Ectodermal cell (in vitro differentiated cells): ENCODE measurements at regions not wholly inside any gene's neighbourhood (a gene's known extent, or its start where the extent isn't known, plus 50 kb on each side); places are given as distances from the start of the nearest gene placed in this dataset.
"Not testable (repeated sequence)": the region's sequence is repeated elsewhere in the genome, so short reads cannot be mapped to it uniquely, and the experiment has no call there.

ENCODE experiments used
- H3K27ac ChIP-seq: 2 replicates; pipeline ENCODE4 v1.7.0; 2013; ENCODE audit warnings: mild to moderate bottlenecking, low read depth, low read length; ENCODE audit not compliant: insufficient read depth, poor library complexity, severe bottlenecking
- H3K27me3 ChIP-seq: 2 replicates; pipeline ENCODE4 v1.7.0; 2013; ENCODE audit warnings: mild to moderate bottlenecking, low read length; ENCODE audit not compliant: insufficient read depth, control insufficient read depth, poor library complexity, severe bottlenecking
- H3K36me3 ChIP-seq: one replicate; pipeline ENCODE4 v1.7.0; 2013; ENCODE audit warnings: low read length; ENCODE audit not compliant: control insufficient read depth, insufficient read depth
- H3K4me1 ChIP-seq: one replicate; pipeline ENCODE4 v1.7.0; 2013; ENCODE audit warnings: low read length; ENCODE audit not compliant: control insufficient read depth, insufficient read depth
- H3K4me3 ChIP-seq: 2 replicates; pipeline ENCODE4 v1.7.0; 2013; ENCODE audit warnings: low read depth, low read length, control low read depth; ENCODE audit not compliant: insufficient read depth
- H3K9me3 ChIP-seq: 2 replicates; pipeline ENCODE4 v1.7.0; 2013; ENCODE audit warnings: mild to moderate bottlenecking, low read length, moderate library complexity; ENCODE audit not compliant: control insufficient read depth
- WGBS, 2 experiments: methylation state at CpG; one replicate each; pipeline ENCODE4 v1.1.7; 2013; ENCODE audit warnings: missing lambda C conversion rate in 2 of 2; 5-methylcytosine and 5-hydroxymethylcytosine counted together

GRCh38 chr16:33710696-33711087, 251.3 kb downstream of the TP53TG3F start:
- not testable (repeated sequence) for H3K4me3 ChIP-seq, H3K27me3 ChIP-seq, H3K4me1 ChIP-seq, H3K9me3 ChIP-seq, H3K27ac ChIP-seq, H3K36me3 ChIP-seq
- WGBS, 2 experiments = 81 to 83% methylated on average over 3 of the region's 3 CpGs

GRCh38 chr16:33711616-33712015, 252.2 kb downstream of the TP53TG3F start:
- WGBS, 2 experiments = 69 to 78% methylated on average over 5 of the region's 5 CpGs
- not testable (repeated sequence) for H3K27ac ChIP-seq, H3K4me3 ChIP-seq, H3K36me3 ChIP-seq, H3K9me3 ChIP-seq, H3K27me3 ChIP-seq, H3K4me1 ChIP-seq

- not testable (repeated sequence) for H3K4me1 ChIP-seq, H3K4me3 ChIP-seq, H3K36me3 ChIP-seq, H3K27me3 ChIP-seq, H3K9me3 ChIP-seq, H3K27ac ChIP-seq
- WGBS, 2 experiments = 53 to 54% methylated on average over 2 of the region's 2 CpGs
These were observed 252.9 kb downstream of the TP53TG3F start for GRCh38 chr16:33712308-33712707.

GRCh38 chr16:33712851-33713709, 253.7 kb downstream of the TP53TG3F start:
- H3K27me3 ChIP-seq, H3K27ac ChIP-seq, H3K9me3 ChIP-seq, H3K4me3 ChIP-seq, H3K4me1 ChIP-seq, H3K36me3 ChIP-seq: not testable (repeated sequence)
- 74 to 76% methylated on average over 5 of the region's 5 CpGs for WGBS, 2 experiments

GRCh38 chr16:33713710-33714538, 254.5 kb downstream of the TP53TG3F start:
- H3K36me3 ChIP-seq, H3K4me1 ChIP-seq, H3K9me3 ChIP-seq, H3K27me3 ChIP-seq, H3K27ac ChIP-seq, H3K4me3 ChIP-seq: not testable (repeated sequence)
- WGBS, 2 experiments = 86 to 88% methylated on average over 5 of the region's 6 CpGs

GRCh38 chr16:33731167-33731566, 271.8 kb downstream of the TP53TG3F start:
- WGBS, 2 experiments = 9 to 19% methylated on average over 2 of the region's 4 CpGs
- not testable (repeated sequence) for H3K9me3 ChIP-seq, H3K4me3 ChIP-seq, H3K27me3 ChIP-seq, H3K27ac ChIP-seq, H3K4me1 ChIP-seq, H3K36me3 ChIP-seq

GRCh38 chr16:33734650-33735049, 275.2 kb downstream of the TP53TG3F start:
- H3K4me1 ChIP-seq, H3K27me3 ChIP-seq, H3K27ac ChIP-seq, H3K36me3 ChIP-seq, H3K9me3 ChIP-seq, H3K4me3 ChIP-seq: not testable (repeated sequence)
- WGBS, 2 experiments = 58 to 79% methylated on average over 2 of the region's 2 CpGs

- WGBS, 2 experiments = 87% methylated on average over 26 to 28 of the region's 35 CpGs
- not testable (repeated sequence) for H3K9me3 ChIP-seq, H3K4me3 ChIP-seq, H3K27me3 ChIP-seq, H3K4me1 ChIP-seq, H3K27ac ChIP-seq, H3K36me3 ChIP-seq
These were observed 307.7 kb downstream of the TP53TG3F start for GRCh38 chr16:33766869-33767765.

- not testable (repeated sequence) for H3K4me3 ChIP-seq, H3K9me3 ChIP-seq, H3K27me3 ChIP-seq, H3K36me3 ChIP-seq, H3K27ac ChIP-seq, H3K4me1 ChIP-seq
- WGBS, 2 experiments = 85 to 93% methylated on average over 6 to 7 of the region's 12 CpGs
These were observed 309.3 kb downstream of the TP53TG3F start for GRCh38 chr16:33768710-33769109.
